Vagina (tissue), 2 donors: ENCODE measurements at regions not wholly inside any gene's neighbourhood (a gene's known extent, or its start where the extent isn't known, plus 50 kb on each side); places are given as distances from the start of the nearest gene placed in this dataset.

Source experiments
- DNase-seq, 2 donors: peaks; one replicate each; pipeline ENCODE4 v3.0.0-alpha.2; 2017; ENCODE audit errors: extremely low spot score in 2 of 2
- H3K27ac ChIP-seq: fragments of 200-600 bp; sonication (generic); one replicate; pipeline ENCODE4 v1.5.1; 2019
- H3K27me3 ChIP-seq: fragments of 200-600 bp; sonication (generic); one replicate; pipeline ENCODE4 v1.5.1; 2019
- H3K36me3 ChIP-seq, 2 donors: fragments of 200-600 bp; sonication (generic); one replicate each; pipeline ENCODE4 v1.5.1; 2017 to 2019
- H3K4me1 ChIP-seq: fragments of 200-600 bp; sonication (generic); one replicate; pipeline ENCODE4 v1.5.1; 2019
- H3K4me3 ChIP-seq, 2 donors: fragments of 200-600 bp; sonication (generic); 1 replicate in 1 of 2; 2 replicates in 1 of 2; pipeline ENCODE4 v1.5.1; 2016 to 2019
- H3K9me3 ChIP-seq: fragments of 200-600 bp; sonication (generic); one replicate; pipeline ENCODE4 v1.5.1; 2019
- CTCF ChIP-seq, 3 experiments: fragments of 450-650 bp in 2 of 3; fragments of 200-600 bp in 1 of 3; sonication (generic) in 1 of 3; IDR thresholded peaks; one replicate each; pipeline ENCODE4 v1.5.1; 2017 to 2019; ENCODE audit warnings: antibody characterized with exemption in 3 of 3, mild to moderate bottlenecking in 2 of 3, moderate library complexity in 2 of 3
- POLR2A ChIP-seq, 2 donors: fragments of 450-650 bp; IDR thresholded peaks; one replicate each; pipeline ENCODE4 v1.6.1; 2017; ENCODE audit warnings: antibody characterized with exemption in 2 of 2, mild to moderate bottlenecking in 2 of 2, moderate library complexity in 2 of 2
- POLR2AphosphoS5 ChIP-seq, 2 donors: sonication (generic); formaldehyde crosslinking; IDR thresholded peaks; one replicate each; pipeline ENCODE4 v1.9.0; 2017; ENCODE audit warnings: antibody characterized with exemption in 2 of 2, mild to moderate bottlenecking in 2 of 2, low read depth in 1 of 2; ENCODE audit not compliant: insufficient read depth in 1 of 2
- intact Hi-C: fragments of 100-400 bp; cut with DNase I; formaldehyde crosslinking; loops from one replicate; pipeline ENCODE4 v1.15.1; 2023

GRCh38 chr6:119768201-119768600, 418.6 kb upstream of the MAN1A1 start:
- no peaks in the 10 kb centered on the region for H3K36me3 ChIP-seq
- H3K9me3 ChIP-seq = no peaks in the 10 kb centered on the region
- H3K4me1 ChIP-seq = no peaks in the 10 kb centered on the region
- no peak for TF ChIP-seq POLR2AphosphoS5 (IDR thresholded peaks at IDR 0.05; ENCODE audit: insufficient read depth in 1 of 2, low read depth in 1 of 2)
- TF ChIP-seq POLR2A (IDR thresholded peaks at IDR 0.05) = no peak
- TF ChIP-seq CTCF (IDR thresholded peaks at IDR 0.05) = no peak
- intact Hi-C loops = no loop called here
- no peak overlapping the region for H3K27ac ChIP-seq
- no peak for DNase-seq
- no peaks in the 10 kb centered on the region for H3K27me3 ChIP-seq
- no peak overlapping the region for H3K4me3 ChIP-seq

- DNase-seq = no peak
- intact Hi-C loops = no loop called here
These were observed 415.5 kb upstream of the MAN1A1 start for GRCh38 chr6:119764927-119765681.

GRCh38 chr6:119760046-119760445, 410.5 kb upstream of the MAN1A1 start:
- intact Hi-C loops = loop anchor here (2.0 kb wide), 1 partner anchor 17 kb away; no protein-coding TSS in a partner anchor
- H3K4me3 ChIP-seq = no peak overlapping the region
- no peaks in the 10 kb centered on the region for H3K36me3 ChIP-seq
- H3K4me1 ChIP-seq = no peaks in the 10 kb centered on the region
- no peaks in the 10 kb centered on the region for H3K9me3 ChIP-seq
- TF ChIP-seq POLR2A (IDR thresholded peaks at IDR 0.05) (no peak), CTCF (IDR thresholded peaks at IDR 0.05) (no peak), POLR2AphosphoS5 (IDR thresholded peaks at IDR 0.05; ENCODE audit: insufficient read depth in 1 of 2, low read depth in 1 of 2) (no peak)
- H3K27ac ChIP-seq = no peak overlapping the region
- H3K27me3 ChIP-seq = no peaks in the 10 kb centered on the region
- no peak for DNase-seq

More at GRCh38 chr6:119764927-119765681, 415.5 kb upstream of the MAN1A1 start:
- Histone ChIP-seq H3K4me1 (no peaks in the 10 kb centered on the region), H3K4me3 (no peak overlapping the region), H3K27ac (no peak overlapping the region), H3K27me3 (no peaks in the 10 kb centered on the region), H3K9me3 (no peaks in the 10 kb centered on the region), H3K36me3 (no peaks in the 10 kb centered on the region)
- no peak for TF ChIP-seq POLR2A (IDR thresholded peaks at IDR 0.05)
- TF ChIP-seq POLR2AphosphoS5 (IDR thresholded peaks at IDR 0.05; ENCODE audit: insufficient read depth in 1 of 2, low read depth in 1 of 2) = no peak
- TF ChIP-seq CTCF (IDR thresholded peaks at IDR 0.05) = no peak

GRCh38 chr6:119758385-119758784, 408.8 kb upstream of the MAN1A1 start:
- intact Hi-C loops = no loop called here
- no peaks in the 10 kb centered on the region for H3K9me3 ChIP-seq
- no peaks in the 10 kb centered on the region for H3K36me3 ChIP-seq
- DNase-seq = no peak
- no peaks in the 10 kb centered on the region for H3K27me3 ChIP-seq
- TF ChIP-seq POLR2AphosphoS5 (IDR thresholded peaks at IDR 0.05; ENCODE audit: insufficient read depth in 1 of 2, low read depth in 1 of 2) (no peak), CTCF (IDR thresholded peaks at IDR 0.05) (no peak), POLR2A (IDR thresholded peaks at IDR 0.05) (no peak)
- no peak overlapping the region for H3K27ac ChIP-seq
- no peaks in the 10 kb centered on the region for H3K4me1 ChIP-seq
- no peak overlapping the region for H3K4me3 ChIP-seq

- TF ChIP-seq POLR2AphosphoS5 (IDR thresholded peaks at IDR 0.05; ENCODE audit: insufficient read depth in 1 of 2, low read depth in 1 of 2) (no peak), POLR2A (IDR thresholded peaks at IDR 0.05) (no peak), CTCF (IDR thresholded peaks at IDR 0.05) (no peak)
- H3K4me3 ChIP-seq = no peak overlapping the region
- DNase-seq = no peak
- H3K4me1 ChIP-seq = no peaks in the 10 kb centered on the region
- H3K36me3 ChIP-seq = no peaks in the 10 kb centered on the region
- H3K9me3 ChIP-seq = no peaks in the 10 kb centered on the region
- intact Hi-C loops = no loop called here
- H3K27ac ChIP-seq = no peak overlapping the region
- no peaks in the 10 kb centered on the region for H3K27me3 ChIP-seq
These were observed 407.9 kb upstream of the MAN1A1 start for GRCh38 chr6:119757467-119757866.
